ENCODE measurements at regions not wholly inside any gene's neighbourhood (a gene's known extent, or its start where the extent isn't known, plus 50 kb on each side); places are given as distances from the start of the nearest gene placed in this dataset.

DNA sequence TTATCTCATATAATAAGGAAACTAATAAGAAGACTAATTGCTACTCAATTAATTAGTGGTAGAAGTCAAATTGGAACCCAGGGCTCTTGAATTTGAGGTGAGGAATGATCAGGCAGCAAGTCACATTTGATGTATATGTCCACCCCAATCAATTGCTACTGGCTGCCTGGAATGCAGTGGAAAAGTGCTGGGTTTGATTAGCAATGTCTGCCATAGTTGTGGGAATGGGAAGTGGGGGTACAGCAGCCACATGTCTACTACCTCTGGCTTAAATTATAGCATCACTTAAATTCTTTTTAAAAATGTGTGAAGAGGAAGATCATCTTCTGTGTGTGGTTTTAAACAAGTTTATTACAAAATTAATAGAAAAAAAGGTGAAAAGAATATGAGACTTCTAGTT is 50.8 kb upstream of the NAV2 start:
- no peak for DNase-seq (ENCODE audit: low spot score)

- DNase-seq (ENCODE audit: low spot score) = peak; percentile 41
Measured at GRCh38 chr11:19660076-19660475, 52.6 kb upstream of the NAV2 start.

- DNase-seq (ENCODE audit: low spot score) = no peak
Measured at GRCh38 chr11:19659529-19659928, 53.1 kb upstream of the NAV2 start.

DNA sequence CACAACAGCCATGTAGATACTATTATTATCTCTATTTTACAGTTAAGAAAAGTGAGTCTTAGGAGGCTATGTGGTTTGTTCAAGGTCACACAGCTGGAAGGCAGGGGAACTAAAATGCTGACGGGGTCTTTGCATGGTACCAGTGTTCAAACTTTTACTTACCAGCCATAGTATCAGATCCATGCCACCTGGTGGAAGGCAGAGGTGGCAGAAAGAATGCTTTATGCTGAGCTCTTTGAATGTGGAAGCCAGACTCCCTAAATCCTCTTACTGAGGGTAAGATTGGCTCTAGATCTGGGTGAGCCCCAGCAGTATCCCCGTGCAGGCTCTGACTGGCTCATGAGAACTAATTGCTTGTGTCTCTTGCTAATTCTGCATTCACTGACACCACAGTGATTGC is 54.3 kb upstream of the NAV2 start:
- DNase-seq (ENCODE audit: low spot score) = no peak

DNA sequence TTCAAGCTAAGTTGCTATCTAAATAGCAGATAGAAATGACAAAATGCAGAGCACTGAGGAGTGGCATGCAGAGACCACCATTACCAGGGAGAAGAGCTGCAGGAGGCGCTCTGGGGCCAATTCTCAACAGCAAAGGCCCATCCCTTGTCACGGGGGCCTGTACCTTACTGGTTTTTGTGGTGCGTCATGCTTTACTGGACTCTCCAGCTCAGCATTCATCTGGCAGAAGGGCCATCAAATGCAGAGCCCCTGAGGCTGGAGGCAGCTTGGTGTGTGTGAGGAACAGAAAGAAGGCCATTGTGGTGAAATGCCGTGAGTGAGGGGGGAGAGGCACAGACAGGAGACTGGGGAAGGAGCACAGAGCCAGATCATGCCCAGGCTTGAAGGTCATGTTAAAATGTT is 56.5 kb upstream of the NAV2 start:
- no peak for DNase-seq (ENCODE audit: low spot score)

GRCh38 chr11:19652623-19653375 is 59.8 kb upstream of the NAV2 start:
- DNase-seq (ENCODE audit: low spot score) = no peak

DNA sequence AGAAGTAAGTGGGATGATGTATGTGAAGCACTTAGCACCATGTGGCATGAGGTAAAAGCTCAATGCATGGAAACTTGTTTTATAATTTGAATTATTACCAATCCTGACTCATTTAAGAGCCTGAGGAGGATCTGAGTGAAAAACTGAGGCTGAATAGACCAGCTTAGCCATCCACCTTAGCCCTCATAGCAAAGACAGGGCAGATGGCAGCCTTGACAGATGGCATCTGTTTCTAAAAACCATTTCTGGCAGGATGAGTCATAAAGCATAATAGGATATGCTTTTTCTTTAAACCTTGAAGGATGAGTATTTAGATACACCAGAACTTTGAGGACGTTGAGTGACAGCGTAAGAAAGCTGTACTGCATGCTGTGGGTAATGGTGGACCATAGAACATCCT is 61.0 kb upstream of the NAV2 start:
- no peak for DNase-seq (ENCODE audit: low spot score)

GRCh38 chr11:19651028-19651427 is 61.6 kb upstream of the NAV2 start:
- no peak for DNase-seq (ENCODE audit: low spot score)

DNA sequence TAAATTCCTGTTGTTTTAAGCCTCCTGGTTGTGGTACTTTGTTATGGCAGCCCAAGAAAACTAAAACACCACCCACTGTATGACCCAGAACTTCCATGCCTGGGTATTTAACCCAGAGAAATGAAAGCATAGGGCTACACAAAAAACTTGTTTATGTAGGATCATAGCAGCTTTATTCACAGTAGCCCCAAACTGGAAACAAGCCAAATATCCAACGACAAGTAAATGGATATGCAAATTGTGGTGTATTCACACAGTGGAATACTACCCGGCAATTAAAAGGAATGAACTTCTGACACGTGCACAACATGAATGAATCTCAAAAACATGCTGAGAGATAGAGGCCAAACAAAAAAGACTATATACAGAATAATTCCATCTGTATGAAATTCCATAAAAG is 62.2 kb upstream of the NAV2 start:
- DNase-seq (ENCODE audit: low spot score) = no peak

DNA sequence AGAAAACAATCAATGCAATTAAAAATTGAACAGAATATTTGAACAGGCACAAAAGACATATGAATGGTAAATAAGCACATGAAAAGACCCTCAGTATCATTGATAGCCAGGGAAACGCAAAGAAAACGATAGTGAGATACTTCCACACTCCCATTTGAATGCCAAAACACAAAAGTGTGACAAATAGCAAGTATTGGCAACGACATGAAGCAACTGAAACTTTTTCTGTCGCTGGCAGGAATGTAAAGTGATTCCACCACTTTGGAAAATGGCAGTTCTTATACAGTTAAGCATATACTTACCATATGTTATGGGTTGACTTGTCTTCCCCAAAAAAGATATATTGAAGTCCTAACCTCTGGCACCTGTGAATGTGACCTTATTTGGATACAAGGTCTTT is 62.9 kb upstream of the NAV2 start:
- no peak for DNase-seq (ENCODE audit: low spot score)

DNA sequence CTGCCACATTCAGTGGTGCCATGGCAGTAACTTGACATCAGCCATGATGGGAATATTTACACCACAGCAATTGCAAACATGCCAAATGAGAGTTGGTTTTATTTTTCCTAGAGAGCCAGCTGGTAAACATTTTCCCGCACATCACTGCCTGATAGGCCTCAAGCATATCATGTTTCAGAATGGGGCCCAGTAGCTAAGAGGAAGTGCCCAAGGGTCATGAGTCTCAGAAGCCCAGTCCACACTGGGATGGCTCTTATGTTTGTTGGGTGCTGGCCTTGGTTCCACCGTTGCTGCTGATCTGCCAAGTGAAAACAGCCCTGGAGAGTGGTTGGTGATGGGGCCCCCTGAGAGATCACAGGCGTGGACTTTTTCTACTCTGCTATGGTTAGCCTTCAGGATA is 64.3 kb upstream of the NAV2 start:
- DNase-seq (ENCODE audit: low spot score) = no peak

- no peak for DNase-seq (ENCODE audit: low spot score)
Measured at GRCh38 chr11:19647816-19648215, 64.8 kb upstream of the NAV2 start.

DNA sequence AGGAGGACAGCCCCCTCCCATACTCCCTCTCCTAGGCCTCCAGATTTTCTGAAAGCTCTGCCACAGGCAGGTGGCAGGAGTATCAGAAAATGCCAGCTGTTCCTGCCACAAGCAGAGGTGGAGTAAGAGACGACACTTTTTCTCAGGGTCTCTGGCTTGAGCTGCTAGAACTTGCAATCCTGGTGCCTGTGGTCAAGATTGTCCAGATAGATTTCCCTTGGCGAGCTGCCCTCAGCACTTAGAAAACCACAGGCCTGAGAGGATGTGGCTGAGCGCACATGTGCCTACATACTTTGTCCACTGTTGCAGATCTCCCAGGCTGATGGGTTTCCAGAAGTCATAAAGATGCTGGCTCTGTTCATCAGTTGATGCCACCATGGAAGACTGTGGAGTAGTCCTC is 65.7 kb upstream of the NAV2 start:
- peak; percentile 69 for DNase-seq (ENCODE audit: low spot score)

GRCh38 chr11:19646308-19646707 is 66.3 kb upstream of the NAV2 start:
- no peak for DNase-seq (ENCODE audit: low spot score)

GRCh38 chr11:19644316-19644715 is 68.3 kb upstream of the NAV2 start:
- DNase-seq (ENCODE audit: low spot score) = no peak

DNA sequence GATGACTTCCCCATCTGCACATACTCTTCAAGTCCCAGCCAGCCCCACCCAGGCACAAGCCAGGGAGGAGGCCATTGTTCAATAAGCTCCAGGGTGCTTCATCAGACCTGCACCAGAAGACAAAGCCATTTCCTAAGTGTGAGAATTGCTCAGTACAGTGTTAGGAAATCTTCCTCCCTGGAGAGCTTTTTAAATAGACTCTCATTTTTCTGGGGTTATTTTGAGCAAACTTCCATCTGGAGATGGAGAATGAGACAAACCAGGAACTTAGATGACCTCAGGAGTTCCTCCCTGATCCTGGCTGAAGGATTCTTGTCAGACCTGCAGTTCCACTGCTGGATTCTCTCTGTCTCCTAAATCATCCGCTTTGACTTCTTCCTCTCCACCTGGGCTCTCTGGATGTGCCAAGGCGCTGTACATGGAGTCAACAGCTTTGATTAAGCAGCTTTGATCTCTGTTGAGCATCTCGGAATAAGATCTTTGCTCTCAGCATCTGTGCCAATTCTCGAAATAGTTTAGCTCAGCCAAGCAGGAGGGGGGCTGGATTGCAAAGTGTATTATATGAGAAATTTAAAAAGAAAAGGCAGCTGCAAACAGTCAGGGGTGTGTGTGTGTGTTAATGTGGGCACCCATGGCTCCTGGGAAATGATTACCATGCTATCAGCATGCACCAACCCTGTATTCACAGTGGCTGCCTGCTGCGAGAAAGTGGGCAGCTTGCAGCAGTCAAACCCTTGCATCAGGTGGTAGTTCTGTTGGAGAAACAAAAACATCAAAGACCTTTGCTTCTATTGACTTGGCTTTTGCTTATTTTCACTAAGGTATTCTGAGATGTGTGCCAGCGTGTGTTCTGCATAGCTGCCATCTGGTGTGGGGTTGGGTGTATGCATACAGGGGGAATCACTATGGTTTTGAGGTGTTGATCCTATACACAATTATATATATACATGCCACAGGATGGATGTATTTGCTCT is 70.2 kb upstream of the NAV2 start:
- DNase-seq (ENCODE audit: low spot score) = no peak

DNA sequence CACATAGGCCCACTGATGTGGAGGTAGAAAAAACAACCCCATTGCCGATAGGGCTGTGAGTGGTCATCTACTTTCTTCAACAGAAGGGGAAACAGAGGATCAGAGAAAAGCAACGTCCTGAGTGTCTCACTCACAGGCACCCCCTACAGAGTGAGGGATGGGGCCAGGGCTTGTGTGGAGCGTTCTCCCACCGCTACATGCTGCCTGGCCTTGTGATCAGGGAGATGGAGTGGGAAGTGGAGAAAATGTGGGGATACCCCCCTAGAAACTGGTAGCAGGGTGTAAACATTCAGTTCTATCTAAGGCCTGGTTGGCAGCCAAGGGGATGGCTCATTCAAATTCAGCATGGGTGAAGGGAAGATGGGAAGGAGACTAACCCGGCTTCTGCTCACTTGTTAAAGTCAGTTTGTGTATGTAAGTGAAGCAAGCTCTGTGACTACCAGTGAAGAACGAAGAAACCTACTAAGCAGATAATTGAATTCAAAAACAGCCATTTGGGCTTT is 73.0 kb upstream of the NAV2 start:
- no peak for DNase-seq (ENCODE audit: low spot score)

GRCh38 chr11:19635332-19635731 is 77.3 kb upstream of the NAV2 start:
- DNase-seq (ENCODE audit: low spot score) = no peak

DNA sequence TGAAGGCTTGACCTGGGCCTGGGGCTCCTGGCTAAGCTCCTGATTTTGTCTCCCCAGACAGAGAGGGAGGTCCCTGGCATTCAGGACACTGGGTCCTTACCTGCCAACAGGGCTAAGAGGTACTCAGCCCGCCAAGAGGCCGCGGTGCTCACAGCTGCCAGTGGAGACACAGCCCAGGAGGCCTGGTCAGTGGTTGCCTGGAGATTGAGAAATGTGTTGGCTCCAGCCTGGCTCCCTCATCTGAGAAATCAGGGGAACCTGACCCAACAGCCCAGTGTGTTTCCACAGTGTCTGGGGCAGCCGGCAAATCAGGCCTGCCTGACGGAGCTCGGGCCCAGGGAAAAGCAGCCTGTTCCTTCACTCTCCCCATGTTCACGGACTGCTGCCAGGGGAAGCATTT is 79.4 kb upstream of the NAV2 start:
- peak; percentile 16 for DNase-seq (ENCODE audit: low spot score)

DNA sequence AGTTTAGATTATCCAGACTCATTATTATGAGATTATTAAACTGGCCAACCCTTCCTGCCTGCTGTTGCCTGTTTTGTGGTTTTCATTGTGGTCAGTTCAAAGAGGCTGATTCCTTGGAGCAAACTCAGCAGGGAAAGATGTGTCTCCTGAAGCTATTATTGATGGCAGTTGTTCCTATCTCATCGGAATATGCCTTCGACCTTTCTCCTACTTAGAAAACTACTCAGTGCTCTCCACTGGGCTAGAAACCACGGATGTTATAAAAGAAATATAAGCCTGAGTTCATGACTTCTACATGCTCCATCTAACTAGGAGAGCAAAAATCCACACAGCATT is 80.2 kb upstream of the NAV2 start:
- DNase-seq (ENCODE audit: low spot score) = no peak

- no peak for DNase-seq (ENCODE audit: low spot score)
Measured at GRCh38 chr11:19631712-19632498, 80.7 kb upstream of the NAV2 start.

- peak; percentile 20 for DNase-seq (ENCODE audit: low spot score)
Measured at GRCh38 chr11:19628018-19628417, 84.6 kb upstream of the NAV2 start.

All from AG08396 (cell line).